Calu3 (cell line): ENCODE measurements at regions not wholly inside any gene's neighbourhood (a gene's known extent, or its start where the extent isn't known, plus 50 kb on each side); places are given as distances from the start of the nearest gene placed in this dataset.

Source experiments
- BruUV-seq: library from RNA; stranded (reverse); fragments of 400-500 nt; replicated peaks from 2 replicates; lab custom pipeline; 2021; lab: Mats Ljungman, UMichigan
- CTCF ChIA-PET: fragments of 300-600 bp; sonication (Branson Sonifier 250); formaldehyde crosslinking; loops from one replicate; lab custom pipeline; 2022; ENCODE audit warnings: antibody characterized with exemption; lab: Charles Lee
- DNase-seq: peaks from one replicate; pipeline ENCODE4 v3.0.0; 2022
- H3K27ac Mint-ChIP-seq: one replicate; pipeline ENCODE4 v1.8.0; 2022; ENCODE audit warnings: mixed read lengths; ENCODE audit not compliant: unreplicated experiment
- H3K27me3 Mint-ChIP-seq: one replicate; pipeline ENCODE4 v1.8.0; 2022; ENCODE audit warnings: mixed read lengths; ENCODE audit not compliant: unreplicated experiment
- H3K36me3 Mint-ChIP-seq: one replicate; pipeline ENCODE4 v1.8.0; 2022; ENCODE audit warnings: mild to moderate bottlenecking, moderate library complexity, mixed read lengths; ENCODE audit not compliant: insufficient read depth, unreplicated experiment
- H3K4me1 Mint-ChIP-seq: one replicate; pipeline ENCODE4 v1.8.0; 2022; ENCODE audit warnings: mild to moderate bottlenecking, low read depth, mixed read lengths; ENCODE audit not compliant: unreplicated experiment
- H3K4me3 Mint-ChIP-seq: one replicate; pipeline ENCODE4 v1.8.0; 2022; ENCODE audit warnings: mild to moderate bottlenecking, low read depth, moderate library complexity, mixed read lengths; ENCODE audit not compliant: unreplicated experiment
- H3K9me3 Mint-ChIP-seq: one replicate; pipeline ENCODE4 v1.8.0; 2022; ENCODE audit warnings: low read depth, mixed read lengths; ENCODE audit not compliant: unreplicated experiment
- intact Hi-C: fragments of 100-400 bp; cut with micrococcal nuclease; formaldehyde crosslinking; loops from one replicate; pipeline ENCODE4 v1.10.0; 2022; ENCODE audit not compliant: unreplicated experiment
- TF ChIP-seq, protein P1 (sequence below): fragments of 200-600 bp; IDR thresholded peaks from one replicate; pipeline ENCODE4 v1.8.0; 2022; ENCODE audit warnings: antibody characterized with exemption; ENCODE audit not compliant: unreplicated experiment

DNA sequence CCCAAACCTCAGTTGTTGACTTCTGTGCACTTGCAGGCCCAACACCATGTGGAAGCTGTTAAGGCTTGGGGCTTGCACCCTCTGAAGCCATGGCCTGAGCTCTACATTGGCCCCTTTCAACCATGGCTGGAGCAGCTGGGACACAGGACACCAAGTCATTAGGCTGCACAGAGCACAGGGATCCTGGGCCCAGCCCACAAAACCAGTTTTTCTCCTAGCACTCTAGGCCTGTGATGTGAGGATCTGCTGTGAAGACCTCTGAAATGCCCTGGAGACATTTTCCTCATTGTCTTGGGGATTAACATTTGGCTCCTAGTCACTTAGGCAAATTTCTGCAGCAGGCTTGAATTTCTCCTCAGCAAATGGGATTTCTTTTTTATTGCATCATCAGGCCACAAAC lies 1255.7 kb downstream of the ZPLD1 start:
- intact Hi-C loops: no loop called here
- peaks cover 3% of the 10 kb centered on the region for H3K9me3 Mint-ChIP-seq
- no peak for DNase-seq
- TF ChIP-seq, protein P1, sequence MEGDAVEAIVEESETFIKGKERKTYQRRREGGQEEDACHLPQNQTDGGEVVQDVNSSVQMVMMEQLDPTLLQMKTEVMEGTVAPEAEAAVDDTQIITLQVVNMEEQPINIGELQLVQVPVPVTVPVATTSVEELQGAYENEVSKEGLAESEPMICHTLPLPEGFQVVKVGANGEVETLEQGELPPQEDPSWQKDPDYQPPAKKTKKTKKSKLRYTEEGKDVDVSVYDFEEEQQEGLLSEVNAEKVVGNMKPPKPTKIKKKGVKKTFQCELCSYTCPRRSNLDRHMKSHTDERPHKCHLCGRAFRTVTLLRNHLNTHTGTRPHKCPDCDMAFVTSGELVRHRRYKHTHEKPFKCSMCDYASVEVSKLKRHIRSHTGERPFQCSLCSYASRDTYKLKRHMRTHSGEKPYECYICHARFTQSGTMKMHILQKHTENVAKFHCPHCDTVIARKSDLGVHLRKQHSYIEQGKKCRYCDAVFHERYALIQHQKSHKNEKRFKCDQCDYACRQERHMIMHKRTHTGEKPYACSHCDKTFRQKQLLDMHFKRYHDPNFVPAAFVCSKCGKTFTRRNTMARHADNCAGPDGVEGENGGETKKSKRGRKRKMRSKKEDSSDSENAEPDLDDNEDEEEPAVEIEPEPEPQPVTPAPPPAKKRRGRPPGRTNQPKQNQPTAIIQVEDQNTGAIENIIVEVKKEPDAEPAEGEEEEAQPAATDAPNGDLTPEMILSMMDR: no peak
- no peaks in the 10 kb centered on the region for H3K27me3 Mint-ChIP-seq
- H3K4me1 Mint-ChIP-seq: no peaks in the 10 kb centered on the region
- no TSS peak for BruUV-seq
- H3K4me3 Mint-ChIP-seq: no peak overlapping the region
- CTCF ChIA-PET: no interaction called here
- H3K27ac Mint-ChIP-seq: no peak overlapping the region
- H3K36me3 Mint-ChIP-seq: no peaks in the 10 kb centered on the region

DNA sequence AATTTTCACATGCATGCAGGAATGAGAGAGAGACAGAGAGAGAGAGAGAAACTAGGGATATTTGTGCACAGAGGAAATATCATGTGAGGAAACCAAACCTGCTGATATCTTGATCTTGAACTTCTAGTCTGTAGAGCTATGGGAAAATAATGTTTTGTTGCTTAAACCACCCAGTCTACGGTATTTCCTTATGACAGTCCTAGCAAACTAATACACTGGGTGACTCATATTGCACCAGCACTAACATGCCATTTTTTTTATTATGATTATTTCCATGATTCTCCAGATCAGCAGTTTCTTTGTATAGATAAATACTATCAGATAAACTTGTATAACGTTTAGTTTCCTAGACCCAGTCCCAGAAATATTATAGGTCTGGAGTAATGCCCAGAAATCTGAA lies 1259.0 kb downstream of the ZPLD1 start:
- no peaks in the 10 kb centered on the region for H3K36me3 Mint-ChIP-seq
- CTCF ChIA-PET: no interaction called here
- H3K4me1 Mint-ChIP-seq: no peaks in the 10 kb centered on the region
- no peak overlapping the region for H3K4me3 Mint-ChIP-seq
- TF ChIP-seq, protein P1: no peak
- peaks cover 3% of the 10 kb centered on the region for H3K9me3 Mint-ChIP-seq
- no peaks in the 10 kb centered on the region for H3K27me3 Mint-ChIP-seq
- BruUV-seq: no TSS peak
- intact Hi-C loops: no loop called here
- DNase-seq: no peak
- H3K27ac Mint-ChIP-seq: no peak overlapping the region

GRCh38 chr3:103698646-103699045 lies 1263.8 kb downstream of the ZPLD1 start:
- no peaks in the 10 kb centered on the region for H3K27me3 Mint-ChIP-seq
- BruUV-seq: no TSS peak
- no peaks in the 10 kb centered on the region for H3K9me3 Mint-ChIP-seq
- no peak overlapping the region for H3K27ac Mint-ChIP-seq
- TF ChIP-seq, protein P1: no peak
- CTCF ChIA-PET: no interaction called here
- no peak for DNase-seq
- intact Hi-C loops: no loop called here
- no peaks in the 10 kb centered on the region for H3K4me1 Mint-ChIP-seq
- H3K4me3 Mint-ChIP-seq: no peak overlapping the region
- no peaks in the 10 kb centered on the region for H3K36me3 Mint-ChIP-seq

GRCh38 chr3:103699228-103699627 lies 1264.4 kb downstream of the ZPLD1 start:
- no TSS peak for BruUV-seq
- DNase-seq: no peak

More at GRCh38 chr3:103699228-103699627, 1264.4 kb downstream of the ZPLD1 start:
- TF ChIP-seq, protein P1: no peak
- Mint-ChIP-seq H3K36me3 (no peaks in the 10 kb centered on the region), H3K4me1 (no peaks in the 10 kb centered on the region), H3K27me3 (no peaks in the 10 kb centered on the region), H3K27ac (no peak overlapping the region), H3K9me3 (no peaks in the 10 kb centered on the region), H3K4me3 (no peak overlapping the region)
- intact Hi-C loops: no loop called here
- CTCF ChIA-PET: interaction anchor here (0.5 kb wide), 1 partner anchor 308 kb away, joined by 3 read pairs; no protein-coding TSS in a partner anchor
